Gastroesophageal sphincter (tissue), 3 donors: ENCODE measurements at regions not wholly inside any gene's neighbourhood (a gene's known extent, or its start where the extent isn't known, plus 50 kb on each side); places are given as distances from the start of the nearest gene placed in this dataset.

Experiments used
- POLR2AphosphoS5 ChIP-seq: sonication (generic); formaldehyde crosslinking; IDR thresholded peaks from one replicate; pipeline ENCODE4 v1.6.1; 2017; ENCODE audit warnings: antibody characterized with exemption
- TF ChIP-seq, protein P1 (sequence below), 4 experiments: fragments of 200-600 bp in 2 of 4; fragments of 450-650 bp in 2 of 4; sonication (generic) in 1 of 4; IDR thresholded peaks; one replicate each; pipeline ENCODE4 v1.5.1; 2017 to 2019; ENCODE audit warnings: antibody characterized with exemption in 4 of 4, mild to moderate bottlenecking in 2 of 4, moderate library complexity in 2 of 4

DNA sequence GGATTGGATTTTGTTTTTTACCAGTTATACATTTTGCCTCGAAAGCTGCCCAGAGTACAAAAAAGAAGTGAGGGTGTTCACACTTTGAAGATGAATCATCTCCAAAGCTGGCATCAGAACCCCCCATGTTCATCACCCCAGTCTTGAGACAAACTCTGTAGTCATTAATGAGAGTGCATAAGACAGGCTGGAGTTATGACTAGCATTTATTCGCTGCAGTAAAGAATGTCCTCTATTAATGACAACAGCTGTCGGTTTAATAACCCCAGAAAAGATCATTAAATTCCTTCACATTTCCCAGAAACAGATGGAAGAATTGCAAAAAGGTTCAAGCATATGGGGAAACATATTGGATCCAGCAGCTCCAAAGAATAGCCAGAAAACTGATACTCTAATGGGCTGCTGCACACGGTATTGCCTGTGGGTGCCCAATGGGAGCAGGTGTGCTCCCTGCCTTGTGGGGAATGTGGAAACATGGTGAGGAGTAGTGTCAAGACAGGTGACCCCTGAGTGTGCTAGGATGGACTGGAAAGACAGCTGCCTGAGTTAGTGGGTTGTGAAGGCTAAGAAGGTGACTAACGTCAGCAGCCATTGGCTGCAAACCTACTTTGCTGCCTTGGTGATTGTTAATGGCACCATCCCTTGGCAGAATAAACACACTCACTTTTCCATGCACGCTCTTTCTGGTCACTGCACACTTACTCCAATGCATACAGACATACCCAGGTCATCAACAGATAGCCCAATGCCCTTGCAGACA lies 81.9 kb downstream of the AIPL1 start:
- TF ChIP-seq, protein P1, sequence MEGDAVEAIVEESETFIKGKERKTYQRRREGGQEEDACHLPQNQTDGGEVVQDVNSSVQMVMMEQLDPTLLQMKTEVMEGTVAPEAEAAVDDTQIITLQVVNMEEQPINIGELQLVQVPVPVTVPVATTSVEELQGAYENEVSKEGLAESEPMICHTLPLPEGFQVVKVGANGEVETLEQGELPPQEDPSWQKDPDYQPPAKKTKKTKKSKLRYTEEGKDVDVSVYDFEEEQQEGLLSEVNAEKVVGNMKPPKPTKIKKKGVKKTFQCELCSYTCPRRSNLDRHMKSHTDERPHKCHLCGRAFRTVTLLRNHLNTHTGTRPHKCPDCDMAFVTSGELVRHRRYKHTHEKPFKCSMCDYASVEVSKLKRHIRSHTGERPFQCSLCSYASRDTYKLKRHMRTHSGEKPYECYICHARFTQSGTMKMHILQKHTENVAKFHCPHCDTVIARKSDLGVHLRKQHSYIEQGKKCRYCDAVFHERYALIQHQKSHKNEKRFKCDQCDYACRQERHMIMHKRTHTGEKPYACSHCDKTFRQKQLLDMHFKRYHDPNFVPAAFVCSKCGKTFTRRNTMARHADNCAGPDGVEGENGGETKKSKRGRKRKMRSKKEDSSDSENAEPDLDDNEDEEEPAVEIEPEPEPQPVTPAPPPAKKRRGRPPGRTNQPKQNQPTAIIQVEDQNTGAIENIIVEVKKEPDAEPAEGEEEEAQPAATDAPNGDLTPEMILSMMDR (IDR thresholded peaks at IDR 0.05) = no peak
- no peak for TF ChIP-seq POLR2AphosphoS5
